Peyer's patch (tissue), 4 donors: ENCODE measurements at regions not wholly inside any gene's neighbourhood (a gene's known extent, or its start where the extent isn't known, plus 50 kb on each side); places are given as distances from the start of the nearest gene placed in this dataset.
"Not testable (repeated sequence)": the region's sequence is repeated elsewhere in the genome, so short reads cannot be mapped to it uniquely, and the experiment has no call there.

Experiments
- POLR2A ChIP-seq, 2 donors: fragments of 450-650 bp; IDR thresholded peaks; one replicate each; pipeline ENCODE4 v1.5.1; 2017; ENCODE audit warnings: antibody characterized with exemption in 2 of 2, mild to moderate bottlenecking in 2 of 2, moderate library complexity in 2 of 2
- TF ChIP-seq, protein P1 (sequence below), 6 experiments: fragments of 450-650 bp in 4 of 6; fragments of 200-600 bp in 2 of 6; sonication (generic) in 1 of 6; IDR thresholded peaks; one replicate each; pipeline ENCODE4 v1.5.1; 2017 to 2019; ENCODE audit warnings: antibody characterized with exemption in 6 of 6, mild to moderate bottlenecking in 3 of 6, moderate library complexity in 1 of 6

GRCh38 chr4:81715357-81715756 is 243.7 kb upstream of the RASGEF1B start:
- TF ChIP-seq, protein P1, sequence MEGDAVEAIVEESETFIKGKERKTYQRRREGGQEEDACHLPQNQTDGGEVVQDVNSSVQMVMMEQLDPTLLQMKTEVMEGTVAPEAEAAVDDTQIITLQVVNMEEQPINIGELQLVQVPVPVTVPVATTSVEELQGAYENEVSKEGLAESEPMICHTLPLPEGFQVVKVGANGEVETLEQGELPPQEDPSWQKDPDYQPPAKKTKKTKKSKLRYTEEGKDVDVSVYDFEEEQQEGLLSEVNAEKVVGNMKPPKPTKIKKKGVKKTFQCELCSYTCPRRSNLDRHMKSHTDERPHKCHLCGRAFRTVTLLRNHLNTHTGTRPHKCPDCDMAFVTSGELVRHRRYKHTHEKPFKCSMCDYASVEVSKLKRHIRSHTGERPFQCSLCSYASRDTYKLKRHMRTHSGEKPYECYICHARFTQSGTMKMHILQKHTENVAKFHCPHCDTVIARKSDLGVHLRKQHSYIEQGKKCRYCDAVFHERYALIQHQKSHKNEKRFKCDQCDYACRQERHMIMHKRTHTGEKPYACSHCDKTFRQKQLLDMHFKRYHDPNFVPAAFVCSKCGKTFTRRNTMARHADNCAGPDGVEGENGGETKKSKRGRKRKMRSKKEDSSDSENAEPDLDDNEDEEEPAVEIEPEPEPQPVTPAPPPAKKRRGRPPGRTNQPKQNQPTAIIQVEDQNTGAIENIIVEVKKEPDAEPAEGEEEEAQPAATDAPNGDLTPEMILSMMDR (IDR thresholded peaks at IDR 0.05), result not testable (repeated sequence)
- not testable (repeated sequence) for TF ChIP-seq POLR2A (IDR thresholded peaks at IDR 0.05)
